AG04449 (cell line): ENCODE measurements at regions not wholly inside any gene's neighbourhood (a gene's known extent, or its start where the extent isn't known, plus 50 kb on each side); places are given as distances from the start of the nearest gene placed in this dataset.

Source experiments
- CTCF ChIA-PET: fragments of 350-600 bp; formaldehyde crosslinking; extraction: SDS; loops from one replicate; lab custom pipeline; 2021; ENCODE audit warnings: antibody characterized with exemption; lab: Yijun Ruan, JAX
- POLR2A ChIA-PET: fragments of 400-600, 350-600 bp; formaldehyde crosslinking; extraction: SDS; loops from one replicate; lab custom pipeline; 2020; ENCODE audit warnings: antibody characterized with exemption, inconsistent platforms; lab: Yijun Ruan, JAX
- DNase-seq: peaks from one replicate; pipeline ENCODE4 v3.0.0-alpha.2; 2010; ENCODE audit warnings: low read depth, low spot score
- H3K4me3 ChIP-seq: 2 replicates; pipeline ENCODE4 v1.5.1; 2011; ENCODE audit warnings: low read depth, mild to moderate bottlenecking, control low read depth, low read length
- TF ChIP-seq, protein P1 (sequence below): IDR thresholded peaks from one replicate; pipeline ENCODE4 v1.5.1; 2011; ENCODE audit warnings: mild to moderate bottlenecking, moderate library complexity, low read length, control low read depth, inconsistent platforms; ENCODE audit not compliant: insufficient read depth; ENCODE audit errors: missing control alignments

DNA sequence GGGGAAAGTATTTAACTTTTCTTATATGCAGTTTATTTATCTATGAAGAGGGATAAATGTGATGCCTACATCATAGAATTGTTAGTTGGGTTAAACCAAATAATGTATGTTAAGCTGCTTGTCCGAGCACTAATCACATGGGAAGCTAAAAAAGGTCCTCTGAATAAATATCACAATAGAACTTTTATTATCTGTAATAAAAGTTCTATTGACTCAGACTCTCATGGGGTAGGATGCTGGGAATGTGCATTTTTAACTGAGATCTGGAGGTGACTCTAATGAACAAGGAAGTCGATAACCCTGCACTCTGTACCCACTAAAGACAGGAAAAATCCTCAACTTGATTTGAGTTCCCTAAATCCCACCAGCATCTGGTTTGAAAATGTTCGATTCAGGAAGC is 205.9 kb upstream of the IL12B start:
- ChIA-PET POLR2A (no interaction called here), CTCF (interaction anchor here (0.6 kb wide), 1 partner anchor 20 kb away, joined by 4 read pairs; no protein-coding TSS in a partner anchor)
- H3K4me3 ChIP-seq, result no peak overlapping the region
- TF ChIP-seq, protein P1, sequence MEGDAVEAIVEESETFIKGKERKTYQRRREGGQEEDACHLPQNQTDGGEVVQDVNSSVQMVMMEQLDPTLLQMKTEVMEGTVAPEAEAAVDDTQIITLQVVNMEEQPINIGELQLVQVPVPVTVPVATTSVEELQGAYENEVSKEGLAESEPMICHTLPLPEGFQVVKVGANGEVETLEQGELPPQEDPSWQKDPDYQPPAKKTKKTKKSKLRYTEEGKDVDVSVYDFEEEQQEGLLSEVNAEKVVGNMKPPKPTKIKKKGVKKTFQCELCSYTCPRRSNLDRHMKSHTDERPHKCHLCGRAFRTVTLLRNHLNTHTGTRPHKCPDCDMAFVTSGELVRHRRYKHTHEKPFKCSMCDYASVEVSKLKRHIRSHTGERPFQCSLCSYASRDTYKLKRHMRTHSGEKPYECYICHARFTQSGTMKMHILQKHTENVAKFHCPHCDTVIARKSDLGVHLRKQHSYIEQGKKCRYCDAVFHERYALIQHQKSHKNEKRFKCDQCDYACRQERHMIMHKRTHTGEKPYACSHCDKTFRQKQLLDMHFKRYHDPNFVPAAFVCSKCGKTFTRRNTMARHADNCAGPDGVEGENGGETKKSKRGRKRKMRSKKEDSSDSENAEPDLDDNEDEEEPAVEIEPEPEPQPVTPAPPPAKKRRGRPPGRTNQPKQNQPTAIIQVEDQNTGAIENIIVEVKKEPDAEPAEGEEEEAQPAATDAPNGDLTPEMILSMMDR, result no peak
- no peak for DNase-seq

DNA sequence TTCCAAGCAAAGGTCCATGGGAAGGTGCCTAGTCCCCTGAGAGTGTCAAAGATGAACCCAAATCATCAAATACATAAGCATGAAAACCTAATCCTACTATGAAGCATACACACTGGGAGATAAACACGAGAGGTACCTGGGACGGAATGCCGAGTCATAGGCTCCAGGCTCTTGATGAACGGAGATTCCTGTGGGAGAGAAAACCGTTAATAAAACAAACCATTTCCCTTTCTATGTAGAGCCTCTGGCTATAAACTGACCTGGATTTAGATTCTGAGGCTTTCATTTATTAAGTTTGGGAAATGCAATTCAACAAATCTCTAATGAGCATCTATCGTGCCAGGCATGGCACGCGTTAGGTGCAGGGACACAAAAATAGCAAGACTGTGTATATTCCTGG is 206.4 kb upstream of the IL12B start:
- H3K4me3 ChIP-seq, result no peak overlapping the region
- DNase-seq, result no peak
- POLR2A ChIA-PET, result no interaction called here
- CTCF ChIA-PET, result no interaction called here
- TF ChIP-seq, protein P1, result no peak

DNA sequence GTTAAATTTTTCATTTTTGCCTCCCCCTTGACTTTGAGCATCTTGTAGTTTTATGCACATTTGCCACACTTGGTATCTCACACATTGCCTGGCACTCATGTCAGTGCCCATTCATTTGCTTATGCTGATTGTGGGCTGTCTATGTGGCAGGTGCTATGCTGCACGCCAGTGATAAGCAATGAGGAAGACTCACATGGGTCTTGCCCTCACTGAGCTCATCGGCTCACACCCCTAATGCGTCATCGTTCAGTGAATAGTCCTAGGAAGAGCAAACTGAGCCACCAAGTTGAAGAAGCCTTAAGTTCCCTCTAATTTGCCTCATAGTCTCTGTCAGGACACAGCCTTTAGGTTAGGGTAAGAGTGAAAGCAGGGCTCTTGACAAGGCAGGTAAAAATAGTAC is 209.4 kb upstream of the IL12B start:
- POLR2A ChIA-PET, result no interaction called here
- CTCF ChIA-PET, result interaction anchor here (1.0 kb wide), 1 partner anchor 23 kb away, joined by 3 read pairs; no protein-coding TSS in a partner anchor
- TF ChIP-seq, protein P1, result no peak
- H3K4me3 ChIP-seq, result no peak overlapping the region
- DNase-seq, result no peak

DNA sequence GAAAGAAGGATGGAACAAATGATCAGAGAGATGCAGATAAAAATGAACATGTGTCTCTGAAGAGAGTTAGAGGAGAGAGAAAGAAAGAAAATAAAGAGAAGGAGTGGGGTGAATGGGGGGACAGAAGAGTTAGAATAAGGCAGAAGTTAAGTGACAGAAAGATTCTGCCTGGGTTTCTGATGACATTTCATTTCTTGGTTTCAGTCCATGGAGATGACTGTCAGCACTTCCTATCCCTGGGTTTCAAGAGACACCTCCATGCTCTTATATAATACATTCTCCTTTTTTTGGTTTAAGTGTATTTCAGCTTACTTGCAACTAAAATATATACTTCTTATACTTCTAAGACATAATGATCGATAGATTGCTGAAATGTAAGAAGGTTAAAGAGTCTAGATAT is 213.0 kb upstream of the IL12B start:
- ChIA-PET POLR2A (no interaction called here), CTCF (no interaction called here)
- H3K4me3 ChIP-seq, result no peak overlapping the region
- TF ChIP-seq, protein P1, result no peak
- no peak for DNase-seq

DNA sequence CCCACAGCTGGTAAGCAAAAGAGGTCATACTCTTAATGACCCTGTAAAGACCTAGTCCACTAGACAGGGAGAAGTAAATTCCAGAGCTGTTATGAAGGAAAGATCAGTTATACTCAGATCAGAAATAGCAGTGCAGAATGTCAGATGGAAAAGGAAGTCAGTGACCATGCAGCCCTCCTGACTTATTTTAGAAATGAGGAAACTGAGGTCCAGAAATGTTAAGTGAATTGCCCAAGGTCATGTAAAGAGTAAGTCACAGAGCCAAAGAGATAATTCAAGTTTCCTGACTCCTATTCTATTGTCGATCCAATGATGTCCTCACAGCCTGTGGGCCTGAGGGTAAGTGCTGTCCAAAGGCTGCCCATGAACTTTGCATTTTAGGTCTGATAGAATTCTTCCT is 214.9 kb upstream of the IL12B start:
- CTCF ChIA-PET, result no interaction called here
- POLR2A ChIA-PET, result no interaction called here
- TF ChIP-seq, protein P1, result no peak
- no peak overlapping the region for H3K4me3 ChIP-seq
- DNase-seq, result no peak

DNA sequence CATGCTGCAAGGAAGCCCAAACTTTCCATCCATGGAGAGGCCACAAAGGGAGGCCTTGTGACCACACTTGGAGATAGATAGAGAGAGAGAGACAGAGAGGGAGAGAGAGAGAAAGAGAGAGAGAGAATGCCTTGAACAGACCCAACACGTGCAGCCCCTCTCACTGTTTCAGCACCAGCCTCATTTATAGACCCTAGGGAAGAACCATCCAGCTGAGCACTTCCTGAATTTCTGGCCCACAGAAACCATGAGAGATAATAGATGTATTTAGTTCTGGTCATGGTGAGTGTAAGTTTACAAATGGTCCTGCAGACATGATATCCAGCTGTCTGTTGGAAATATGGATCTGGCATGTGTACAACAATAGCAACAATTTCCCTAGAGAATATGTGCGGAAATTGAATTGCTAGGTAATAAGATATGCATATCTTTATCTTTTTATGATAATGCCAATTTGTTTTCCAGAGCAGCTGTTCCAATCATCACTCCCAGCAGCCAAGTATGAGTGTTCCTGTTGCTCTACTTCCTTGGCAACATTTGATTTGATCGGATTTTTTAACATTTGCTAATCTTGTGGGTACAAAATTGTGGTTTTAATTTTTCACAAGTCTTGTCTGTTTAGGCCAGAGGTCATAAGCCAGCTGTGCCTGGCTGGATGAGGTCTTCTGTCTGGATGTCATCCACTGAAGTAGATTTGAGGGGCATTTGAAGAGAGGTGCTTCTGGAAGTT is 217.3 kb upstream of the IL12B start:
- no peak overlapping the region for H3K4me3 ChIP-seq
- TF ChIP-seq, protein P1, result no peak
- CTCF ChIA-PET, result no interaction called here
- no peak for DNase-seq
- POLR2A ChIA-PET, result no interaction called here
